Neural progenitor cell (in vitro differentiated cells): ENCODE measurements at regions not wholly inside any gene's neighbourhood (a gene's known extent, or its start where the extent isn't known, plus 50 kb on each side); places are given as distances from the start of the nearest gene placed in this dataset.
A peak's percentile ranks its signal among the peaks of the same experiment; 100 is the strongest.
"Not testable (repeated sequence)": the region's sequence is repeated elsewhere in the genome, so short reads cannot be mapped to it uniquely, and the experiment has no call there.

Experiments
- DNase-seq: peaks from one replicate; pipeline ENCODE4 v3.0.0-alpha.2; 2016; ENCODE audit warnings: low spot score
- H2AFZ ChIP-seq: fragments of 200-600 bp; sonication (generic); replicated peaks from 2 replicates; pipeline ENCODE4 v1.6.1; 2016; ENCODE audit warnings: antibody characterized with exemption
- H3F3A ChIP-seq: fragments of 200-600 bp; sonication (generic); 2 replicates; pipeline ENCODE4 v1.6.1; 2016; ENCODE audit warnings: antibody characterized with exemption, low read depth
- H3K27ac ChIP-seq: fragments of 200-600 bp; sonication (generic); 2 replicates; pipeline ENCODE4 v1.5.1; 2016; ENCODE audit warnings: mild to moderate bottlenecking
- H3K27me3 ChIP-seq: fragments of 200-600 bp; sonication (generic); 2 replicates; pipeline ENCODE4 v1.6.1; 2016; ENCODE audit warnings: mild to moderate bottlenecking, moderate library complexity
- H3K36me3 ChIP-seq: fragments of 200-600 bp; sonication (generic); 2 replicates; pipeline ENCODE4 v1.5.1; 2016
- H3K4me1 ChIP-seq: fragments of 200-600 bp; sonication (generic); 2 replicates; pipeline ENCODE4 v1.6.1; 2016; ENCODE audit warnings: mixed run types
- H3K4me2 ChIP-seq: fragments of 200-600 bp; sonication (generic); 2 replicates; pipeline ENCODE4 v1.6.1; 2016
- H3K4me3 ChIP-seq: fragments of 200-600 bp; sonication (generic); 2 replicates; pipeline ENCODE4 v1.5.1; 2016
- H3K79me2 ChIP-seq: fragments of 200-600 bp; sonication (generic); 2 replicates; pipeline ENCODE4 v1.6.1; 2016; ENCODE audit warnings: low read depth
- H3K9ac ChIP-seq: fragments of 200-600 bp; sonication (generic); 2 replicates; pipeline ENCODE4 v1.6.1; 2016
- H3K9me3 ChIP-seq: fragments of 200-600 bp; sonication (generic); 2 replicates; pipeline ENCODE4 v1.5.1; 2016; ENCODE audit warnings: low read depth
- H4K20me1 ChIP-seq: fragments of 200-600 bp; sonication (generic); 2 replicates; pipeline ENCODE4 v1.6.1; 2016; ENCODE audit warnings: low read depth
- H3K27ac Mint-ChIP-seq: 3 replicates; pipeline ENCODE4 v1.8.0; 2021; ENCODE audit warnings: mixed read lengths
- H3K27me3 Mint-ChIP-seq: 2 replicates; pipeline ENCODE4 v1.8.0; 2022; ENCODE audit warnings: low read depth, mild to moderate bottlenecking, inconsistent platforms, moderate library complexity, mixed read lengths; ENCODE audit not compliant: insufficient read depth
- H3K36me3 Mint-ChIP-seq: 3 replicates; pipeline ENCODE4 v1.8.0; 2021; ENCODE audit warnings: mixed read lengths
- H3K4me1 Mint-ChIP-seq: 3 replicates; pipeline ENCODE4 v1.8.0; 2021; ENCODE audit warnings: mixed read lengths
- H3K4me3 Mint-ChIP-seq: 3 replicates; pipeline ENCODE4 v1.8.0; 2021; ENCODE audit warnings: mild to moderate bottlenecking, moderate library complexity, mixed read lengths
- H3K9me3 Mint-ChIP-seq: 3 replicates; pipeline ENCODE4 v1.8.0; 2020; ENCODE audit warnings: mixed read lengths
- EZH2 ChIP-seq: fragments of 200-600 bp; sonication (generic); IDR thresholded peaks from 2 replicates; pipeline ENCODE4 v1.6.1; 2017; ENCODE audit warnings: antibody characterized with exemption, mild to moderate bottlenecking, moderate library complexity
- EZH2phosphoT487 ChIP-seq: fragments of 200-600 bp; sonication (generic); IDR thresholded peaks from 2 replicates; pipeline ENCODE4 v1.6.1; 2017; ENCODE audit warnings: antibody characterized with exemption
- TF ChIP-seq, protein P1 (sequence below): fragments of 200-600 bp; sonication (generic); IDR thresholded peaks from 2 replicates; pipeline ENCODE4 v1.5.1; 2017; ENCODE audit warnings: antibody characterized with exemption, mild to moderate bottlenecking

DNA sequence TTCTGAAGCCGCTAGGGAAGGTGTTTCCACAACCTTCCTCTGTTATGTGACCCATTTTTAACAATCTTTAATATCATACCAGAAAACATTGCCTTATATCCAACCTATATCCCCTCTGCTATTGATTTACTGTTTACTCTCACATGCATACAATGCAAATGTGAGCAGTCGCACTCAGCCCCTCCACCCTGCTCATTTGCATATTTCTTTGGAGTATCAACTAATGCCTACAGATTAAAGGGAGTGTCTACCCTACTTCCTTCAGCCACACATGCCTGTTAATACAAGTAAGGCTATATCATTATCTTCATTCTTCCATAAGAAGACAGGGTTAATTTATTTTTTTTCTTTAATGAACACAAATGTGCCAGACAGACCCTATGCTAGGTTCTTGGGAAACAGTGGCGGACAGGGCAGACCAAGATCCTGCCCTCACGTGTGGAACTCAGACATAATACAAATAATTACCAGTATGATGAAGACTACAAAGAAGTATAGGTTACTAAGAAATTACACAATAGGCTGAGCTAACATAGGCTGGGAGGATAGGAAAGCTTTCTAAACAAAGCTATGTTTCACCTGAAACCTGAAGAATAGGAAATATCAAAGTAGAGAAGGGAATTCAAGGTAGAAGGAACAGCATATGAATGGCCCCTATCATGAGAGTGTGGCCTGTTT, 107.3 kb upstream of the MDM1 start:
- Histone ChIP-seq H3K4me1 (peaks cover 20% of the 10 kb centered on the region), H3K4me2 (no peak overlapping the region), H3K36me3 (no peaks in the 10 kb centered on the region), H3K79me2 (no peaks in the 10 kb centered on the region), H3K9me3 (peaks cover 14% of the 10 kb centered on the region), H3K27me3 (no peaks in the 10 kb centered on the region), H2AFZ (peak overlapping the region; percentile 94), H3K9ac (no peak overlapping the region), H3K4me3 (no peak overlapping the region), H3F3A (no peaks in the 10 kb centered on the region), H4K20me1 (no peaks in the 10 kb centered on the region), H3K27ac (no peak overlapping the region)
- Mint-ChIP-seq H3K9me3 (peaks cover 18% of the 10 kb centered on the region), H3K4me1 (peaks cover 14% of the 10 kb centered on the region), H3K36me3 (peaks cover 5% of the 10 kb centered on the region), H3K27ac (peak overlapping the region; percentile 7), H3K27me3 (peaks cover 4% of the 10 kb centered on the region), H3K4me3 (no peak overlapping the region)
- DNase-seq: no peak
- TF ChIP-seq EZH2 (no peak), EZH2phosphoT487 (no peak)
- TF ChIP-seq, protein P1, sequence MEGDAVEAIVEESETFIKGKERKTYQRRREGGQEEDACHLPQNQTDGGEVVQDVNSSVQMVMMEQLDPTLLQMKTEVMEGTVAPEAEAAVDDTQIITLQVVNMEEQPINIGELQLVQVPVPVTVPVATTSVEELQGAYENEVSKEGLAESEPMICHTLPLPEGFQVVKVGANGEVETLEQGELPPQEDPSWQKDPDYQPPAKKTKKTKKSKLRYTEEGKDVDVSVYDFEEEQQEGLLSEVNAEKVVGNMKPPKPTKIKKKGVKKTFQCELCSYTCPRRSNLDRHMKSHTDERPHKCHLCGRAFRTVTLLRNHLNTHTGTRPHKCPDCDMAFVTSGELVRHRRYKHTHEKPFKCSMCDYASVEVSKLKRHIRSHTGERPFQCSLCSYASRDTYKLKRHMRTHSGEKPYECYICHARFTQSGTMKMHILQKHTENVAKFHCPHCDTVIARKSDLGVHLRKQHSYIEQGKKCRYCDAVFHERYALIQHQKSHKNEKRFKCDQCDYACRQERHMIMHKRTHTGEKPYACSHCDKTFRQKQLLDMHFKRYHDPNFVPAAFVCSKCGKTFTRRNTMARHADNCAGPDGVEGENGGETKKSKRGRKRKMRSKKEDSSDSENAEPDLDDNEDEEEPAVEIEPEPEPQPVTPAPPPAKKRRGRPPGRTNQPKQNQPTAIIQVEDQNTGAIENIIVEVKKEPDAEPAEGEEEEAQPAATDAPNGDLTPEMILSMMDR: no peak

DNA sequence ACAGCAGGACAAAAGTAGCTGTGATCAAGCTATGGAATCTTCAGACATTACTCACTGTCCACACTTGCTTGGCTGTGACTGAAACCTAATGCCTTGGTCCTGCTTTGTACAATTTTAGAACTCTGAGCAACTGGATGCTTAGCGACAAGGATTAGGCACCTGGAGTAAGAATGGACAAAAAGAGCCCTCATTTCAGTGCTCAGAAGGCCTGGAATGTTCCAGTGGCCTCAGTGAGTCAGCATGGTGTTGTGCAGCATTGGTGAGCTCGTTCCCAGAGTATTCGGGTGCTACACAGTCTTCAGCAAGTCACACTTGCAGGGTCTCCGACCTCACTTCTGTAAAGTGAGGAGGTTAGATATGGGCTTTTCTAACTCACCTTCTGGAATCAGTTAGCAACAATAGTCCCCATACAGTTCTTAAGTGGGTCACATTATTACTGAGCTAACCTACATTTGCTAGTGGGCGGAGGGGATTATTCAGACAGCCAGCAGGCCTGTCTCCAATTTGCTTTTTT, 108.0 kb upstream of the MDM1 start:
- Histone ChIP-seq H3F3A (peaks cover 6% of the 10 kb centered on the region), H3K4me3 (no peak overlapping the region), H3K4me1 (peaks cover 22% of the 10 kb centered on the region), H4K20me1 (no peaks in the 10 kb centered on the region), H3K27me3 (no peaks in the 10 kb centered on the region), H3K36me3 (peaks cover 3% of the 10 kb centered on the region), H2AFZ (peak overlapping the region; percentile 3), H3K4me2 (no peak overlapping the region), H3K9me3 (peaks cover 19% of the 10 kb centered on the region), H3K9ac (no peak overlapping the region), H3K79me2 (no peaks in the 10 kb centered on the region), H3K27ac (no peak overlapping the region)
- DNase-seq: no peak
- no peak overlapping the region for H3K27ac Mint-ChIP-seq
- H3K27me3 Mint-ChIP-seq: peaks cover under 1% of the 10 kb centered on the region
- TF ChIP-seq, protein P1: no peak
- TF ChIP-seq EZH2phosphoT487 (no peak), EZH2 (no peak)
- no peak overlapping the region for H3K4me3 Mint-ChIP-seq
- H3K36me3 Mint-ChIP-seq: peaks cover 5% of the 10 kb centered on the region
- H3K9me3 Mint-ChIP-seq: peaks cover 23% of the 10 kb centered on the region
- H3K4me1 Mint-ChIP-seq: peaks cover 16% of the 10 kb centered on the region

DNA sequence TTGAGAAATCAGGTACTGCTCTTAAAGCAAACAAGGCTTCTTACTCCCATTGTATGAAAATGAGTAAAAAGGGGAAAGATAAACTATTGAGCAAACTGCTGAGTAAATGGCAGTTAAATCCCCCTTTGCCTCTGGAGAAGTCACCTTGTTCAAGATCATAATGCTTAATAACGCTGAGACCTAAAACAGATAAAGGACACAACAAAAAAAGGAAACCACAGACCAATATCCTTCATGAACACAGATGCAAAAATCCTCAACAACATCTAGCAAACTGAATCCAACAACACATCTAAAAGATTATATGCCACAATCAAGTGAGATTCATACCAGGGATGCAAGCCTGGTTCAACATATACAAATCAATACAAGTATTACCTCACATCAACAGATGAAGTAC, 109.0 kb upstream of the MDM1 start:
- Histone ChIP-seq H3K4me3 (no peak overlapping the region), H3K79me2 (no peaks in the 10 kb centered on the region), H3F3A (peaks cover 17% of the 10 kb centered on the region), H3K9me3 (peaks cover 14% of the 10 kb centered on the region), H3K4me2 (no peak overlapping the region), H4K20me1 (no peaks in the 10 kb centered on the region), H3K4me1 (peaks cover 32% of the 10 kb centered on the region), H3K27me3 (no peaks in the 10 kb centered on the region), H3K36me3 (peaks cover 3% of the 10 kb centered on the region), H3K27ac (no peak overlapping the region), H2AFZ (no peak overlapping the region), H3K9ac (no peak overlapping the region)
- Mint-ChIP-seq H3K4me1 (peaks cover 24% of the 10 kb centered on the region), H3K4me3 (no peak overlapping the region), H3K36me3 (peaks cover 5% of the 10 kb centered on the region), H3K27ac (no peak overlapping the region), H3K9me3 (peaks cover 21% of the 10 kb centered on the region), H3K27me3 (no peaks in the 10 kb centered on the region)
- TF ChIP-seq, protein P1: no peak
- TF ChIP-seq EZH2phosphoT487 (no peak), EZH2 (no peak)
- DNase-seq: no peak

DNA sequence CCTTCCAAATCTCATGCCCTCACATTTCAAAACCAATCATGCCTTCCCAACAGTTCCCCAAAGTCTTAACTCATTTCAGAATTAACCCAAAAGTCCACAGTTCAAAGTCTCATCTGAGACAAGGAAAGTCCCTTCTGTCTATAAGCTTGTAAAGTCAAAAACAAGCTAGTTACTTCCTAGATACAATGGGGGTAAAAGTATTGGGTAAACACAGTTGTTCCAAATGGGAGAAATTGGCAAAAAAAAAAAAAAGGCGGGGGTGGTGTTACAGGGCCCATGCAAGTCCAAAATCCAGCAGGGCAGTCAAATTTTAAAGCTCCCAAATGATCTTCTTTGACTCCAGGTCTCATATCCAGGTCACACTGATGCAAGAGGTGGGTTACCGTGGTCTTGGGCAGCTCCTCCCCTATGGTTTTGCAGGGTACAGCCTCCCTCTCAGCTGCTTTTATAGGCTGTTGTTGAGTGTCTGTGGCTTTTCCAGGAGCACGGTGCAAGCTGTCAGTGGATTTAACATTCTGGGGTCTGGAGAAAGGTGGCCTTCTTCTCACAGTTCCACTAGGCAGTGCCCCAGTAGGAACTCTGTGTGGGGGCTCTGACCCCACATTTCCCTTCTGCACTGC, 110.3 kb upstream of the MDM1 start:
- Histone ChIP-seq H3K4me1 (peaks cover 40% of the 10 kb centered on the region), H3K9me3 (peaks cover 14% of the 10 kb centered on the region), H3F3A (peaks cover 30% of the 10 kb centered on the region)
- H3K27ac Mint-ChIP-seq, H2AFZ ChIP-seq, H3K36me3 ChIP-seq, H3K27me3 Mint-ChIP-seq, H3K79me2 ChIP-seq, H4K20me1 ChIP-seq, H3K4me3 ChIP-seq, H3K27me3 ChIP-seq, H3K36me3 Mint-ChIP-seq, H3K9ac ChIP-seq, H3K4me2 ChIP-seq, H3K4me3 Mint-ChIP-seq, H3K27ac ChIP-seq, DNase-seq: not testable (repeated sequence)
- H3K9me3 Mint-ChIP-seq: peaks cover 21% of the 10 kb centered on the region
- H3K4me1 Mint-ChIP-seq: peaks cover 35% of the 10 kb centered on the region

DNA sequence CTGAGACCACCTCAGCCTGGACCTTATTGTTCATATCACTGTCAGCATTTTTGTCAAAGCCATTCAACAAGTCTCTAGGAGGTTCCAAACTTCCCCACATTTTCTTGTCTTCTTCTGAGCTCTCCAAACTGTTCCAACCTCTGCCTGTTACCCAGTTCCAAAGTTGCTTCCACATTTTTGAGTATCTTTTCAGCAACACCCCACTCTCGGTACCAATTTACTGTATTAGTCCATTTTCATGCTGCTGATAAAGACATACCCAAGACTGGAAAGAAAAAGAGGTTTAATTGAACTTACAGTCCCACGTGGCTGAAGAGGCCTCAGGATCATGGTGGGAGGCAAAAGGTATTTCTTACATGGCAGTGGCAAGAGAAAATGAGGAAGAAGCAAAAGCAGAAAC, 111.5 kb upstream of the MDM1 start:
- not testable (repeated sequence) for H3K4me2 ChIP-seq, H3K9ac ChIP-seq, H3K36me3 ChIP-seq, H2AFZ ChIP-seq, H3K27ac Mint-ChIP-seq, H3K36me3 Mint-ChIP-seq, H3K27ac ChIP-seq, H3K79me2 ChIP-seq, DNase-seq, H3K4me3 ChIP-seq, H3K27me3 ChIP-seq, H3K27me3 Mint-ChIP-seq, H4K20me1 ChIP-seq
- peaks cover 14% of the 10 kb centered on the region for H3K9me3 ChIP-seq
- H3K4me1 ChIP-seq: peaks cover 43% of the 10 kb centered on the region
- peaks cover 38% of the 10 kb centered on the region for H3K4me1 Mint-ChIP-seq
- peak overlapping the region; percentile 27 for H3K4me3 Mint-ChIP-seq
- H3F3A ChIP-seq: peaks cover 34% of the 10 kb centered on the region
- peaks cover 21% of the 10 kb centered on the region for H3K9me3 Mint-ChIP-seq
